OCI-LY1 (cell line): ENCODE measurements at regions not wholly inside any gene's neighbourhood (a gene's known extent, or its start where the extent isn't known, plus 50 kb on each side); places are given as distances from the start of the nearest gene placed in this dataset.

Source experiments
- CTCF ChIP-seq: fragments of 200-600 bp; sonication (generic), shearing (Covaris generic); IDR thresholded peaks from 2 replicates; pipeline ENCODE4 v1.5.1; 2017; ENCODE audit warnings: mild to moderate bottlenecking, antibody characterized with exemption, low read length, moderate library complexity, mixed read lengths
- EZH2 ChIP-seq: fragments of 200-600 bp; sonication (generic), shearing (Covaris generic); IDR thresholded peaks from 2 replicates; pipeline ENCODE4 v1.8.0; 2017; ENCODE audit warnings: borderline replicate concordance, mixed run types, mild to moderate bottlenecking, antibody characterized with exemption, low read length, moderate library complexity, mixed read lengths

- TF ChIP-seq CTCF (no peak), EZH2 (no peak)
Observed at GRCh38 chr1:13921190-13921589, 221.2 kb downstream of the PRDM2 start.
